Neural progenitor cell (in vitro differentiated cells): ENCODE measurements at regions not wholly inside any gene's neighbourhood (a gene's known extent, or its start where the extent isn't known, plus 50 kb on each side); places are given as distances from the start of the nearest gene placed in this dataset.
"Not testable (repeated sequence)": the region's sequence is repeated elsewhere in the genome, so short reads cannot be mapped to it uniquely, and the experiment has no call there.

Experiments used
- DNase-seq: peaks from one replicate; pipeline ENCODE4 v3.0.0-alpha.2; 2016; ENCODE audit warnings: low spot score
- H2AFZ ChIP-seq: fragments of 200-600 bp; sonication (generic); replicated peaks from 2 replicates; pipeline ENCODE4 v1.6.1; 2016; ENCODE audit warnings: antibody characterized with exemption
- H3F3A ChIP-seq: fragments of 200-600 bp; sonication (generic); 2 replicates; pipeline ENCODE4 v1.6.1; 2016; ENCODE audit warnings: antibody characterized with exemption, low read depth
- H3K27ac ChIP-seq: fragments of 200-600 bp; sonication (generic); 2 replicates; pipeline ENCODE4 v1.5.1; 2016; ENCODE audit warnings: mild to moderate bottlenecking
- H3K27me3 ChIP-seq: fragments of 200-600 bp; sonication (generic); 2 replicates; pipeline ENCODE4 v1.6.1; 2016; ENCODE audit warnings: mild to moderate bottlenecking, moderate library complexity
- H3K36me3 ChIP-seq: fragments of 200-600 bp; sonication (generic); 2 replicates; pipeline ENCODE4 v1.5.1; 2016
- H3K4me1 ChIP-seq: fragments of 200-600 bp; sonication (generic); 2 replicates; pipeline ENCODE4 v1.6.1; 2016; ENCODE audit warnings: mixed run types
- H3K4me2 ChIP-seq: fragments of 200-600 bp; sonication (generic); 2 replicates; pipeline ENCODE4 v1.6.1; 2016
- H3K4me3 ChIP-seq: fragments of 200-600 bp; sonication (generic); 2 replicates; pipeline ENCODE4 v1.5.1; 2016
- H3K79me2 ChIP-seq: fragments of 200-600 bp; sonication (generic); 2 replicates; pipeline ENCODE4 v1.6.1; 2016; ENCODE audit warnings: low read depth
- H3K9ac ChIP-seq: fragments of 200-600 bp; sonication (generic); 2 replicates; pipeline ENCODE4 v1.6.1; 2016
- H3K9me3 ChIP-seq: fragments of 200-600 bp; sonication (generic); 2 replicates; pipeline ENCODE4 v1.5.1; 2016; ENCODE audit warnings: low read depth
- H4K20me1 ChIP-seq: fragments of 200-600 bp; sonication (generic); 2 replicates; pipeline ENCODE4 v1.6.1; 2016; ENCODE audit warnings: low read depth
- H3K27ac Mint-ChIP-seq: 3 replicates; pipeline ENCODE4 v1.8.0; 2021; ENCODE audit warnings: mixed read lengths
- H3K27me3 Mint-ChIP-seq: 2 replicates; pipeline ENCODE4 v1.8.0; 2022; ENCODE audit warnings: low read depth, mild to moderate bottlenecking, inconsistent platforms, moderate library complexity, mixed read lengths; ENCODE audit not compliant: insufficient read depth
- H3K36me3 Mint-ChIP-seq: 3 replicates; pipeline ENCODE4 v1.8.0; 2021; ENCODE audit warnings: mixed read lengths
- H3K4me1 Mint-ChIP-seq: 3 replicates; pipeline ENCODE4 v1.8.0; 2021; ENCODE audit warnings: mixed read lengths
- H3K4me3 Mint-ChIP-seq: 3 replicates; pipeline ENCODE4 v1.8.0; 2021; ENCODE audit warnings: mild to moderate bottlenecking, moderate library complexity, mixed read lengths
- H3K9me3 Mint-ChIP-seq: 3 replicates; pipeline ENCODE4 v1.8.0; 2020; ENCODE audit warnings: mixed read lengths
- EZH2 ChIP-seq: fragments of 200-600 bp; sonication (generic); IDR thresholded peaks from 2 replicates; pipeline ENCODE4 v1.6.1; 2017; ENCODE audit warnings: antibody characterized with exemption, mild to moderate bottlenecking, moderate library complexity
- EZH2phosphoT487 ChIP-seq: fragments of 200-600 bp; sonication (generic); IDR thresholded peaks from 2 replicates; pipeline ENCODE4 v1.6.1; 2017; ENCODE audit warnings: antibody characterized with exemption
- TF ChIP-seq, protein P1 (sequence below): fragments of 200-600 bp; sonication (generic); IDR thresholded peaks from 2 replicates; pipeline ENCODE4 v1.5.1; 2017; ENCODE audit warnings: antibody characterized with exemption, mild to moderate bottlenecking

DNA sequence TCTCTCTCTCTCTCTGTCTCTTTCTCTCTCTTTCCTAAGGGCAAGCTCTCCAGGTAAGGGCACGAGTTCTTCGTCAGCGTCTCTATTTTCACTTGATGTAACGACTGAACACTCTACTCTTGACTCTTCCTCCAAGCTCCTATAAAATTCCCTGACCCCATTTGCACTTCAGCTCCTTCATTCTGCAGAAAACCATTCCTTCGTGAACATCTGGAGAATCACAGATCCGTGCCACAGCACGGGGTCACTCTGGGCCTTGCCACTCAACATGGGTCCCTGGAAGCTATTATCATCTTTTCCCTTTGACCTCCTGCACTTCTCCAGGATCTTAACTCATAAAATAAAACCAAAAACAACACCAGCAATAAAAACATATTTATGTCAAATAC lies 112.0 kb upstream of the LNX1 start:
- Histone ChIP-seq H3F3A (peaks cover 8% of the 10 kb centered on the region), H3K27ac (no peak overlapping the region), H3K4me3 (no peak overlapping the region), H2AFZ (peak overlapping the region; percentile 74), H3K36me3 (no peaks in the 10 kb centered on the region), H3K4me2 (no peak overlapping the region), H3K4me1 (peaks cover 10% of the 10 kb centered on the region), H3K27me3 (no peaks in the 10 kb centered on the region), H3K9ac (no peak overlapping the region), H3K79me2 (no peaks in the 10 kb centered on the region), H4K20me1 (no peaks in the 10 kb centered on the region), H3K9me3 (no peaks in the 10 kb centered on the region)
- Mint-ChIP-seq H3K27me3 (peaks cover 2% of the 10 kb centered on the region), H3K27ac (peak overlapping the region; percentile 12), H3K4me1 (peaks cover 17% of the 10 kb centered on the region), H3K9me3 (peaks cover 3% of the 10 kb centered on the region), H3K4me3 (no peak overlapping the region), H3K36me3 (no peaks in the 10 kb centered on the region)
- no peak for DNase-seq
- no peak for TF ChIP-seq EZH2phosphoT487
- TF ChIP-seq EZH2: no peak
- TF ChIP-seq, protein P1, sequence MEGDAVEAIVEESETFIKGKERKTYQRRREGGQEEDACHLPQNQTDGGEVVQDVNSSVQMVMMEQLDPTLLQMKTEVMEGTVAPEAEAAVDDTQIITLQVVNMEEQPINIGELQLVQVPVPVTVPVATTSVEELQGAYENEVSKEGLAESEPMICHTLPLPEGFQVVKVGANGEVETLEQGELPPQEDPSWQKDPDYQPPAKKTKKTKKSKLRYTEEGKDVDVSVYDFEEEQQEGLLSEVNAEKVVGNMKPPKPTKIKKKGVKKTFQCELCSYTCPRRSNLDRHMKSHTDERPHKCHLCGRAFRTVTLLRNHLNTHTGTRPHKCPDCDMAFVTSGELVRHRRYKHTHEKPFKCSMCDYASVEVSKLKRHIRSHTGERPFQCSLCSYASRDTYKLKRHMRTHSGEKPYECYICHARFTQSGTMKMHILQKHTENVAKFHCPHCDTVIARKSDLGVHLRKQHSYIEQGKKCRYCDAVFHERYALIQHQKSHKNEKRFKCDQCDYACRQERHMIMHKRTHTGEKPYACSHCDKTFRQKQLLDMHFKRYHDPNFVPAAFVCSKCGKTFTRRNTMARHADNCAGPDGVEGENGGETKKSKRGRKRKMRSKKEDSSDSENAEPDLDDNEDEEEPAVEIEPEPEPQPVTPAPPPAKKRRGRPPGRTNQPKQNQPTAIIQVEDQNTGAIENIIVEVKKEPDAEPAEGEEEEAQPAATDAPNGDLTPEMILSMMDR: no peak

DNA sequence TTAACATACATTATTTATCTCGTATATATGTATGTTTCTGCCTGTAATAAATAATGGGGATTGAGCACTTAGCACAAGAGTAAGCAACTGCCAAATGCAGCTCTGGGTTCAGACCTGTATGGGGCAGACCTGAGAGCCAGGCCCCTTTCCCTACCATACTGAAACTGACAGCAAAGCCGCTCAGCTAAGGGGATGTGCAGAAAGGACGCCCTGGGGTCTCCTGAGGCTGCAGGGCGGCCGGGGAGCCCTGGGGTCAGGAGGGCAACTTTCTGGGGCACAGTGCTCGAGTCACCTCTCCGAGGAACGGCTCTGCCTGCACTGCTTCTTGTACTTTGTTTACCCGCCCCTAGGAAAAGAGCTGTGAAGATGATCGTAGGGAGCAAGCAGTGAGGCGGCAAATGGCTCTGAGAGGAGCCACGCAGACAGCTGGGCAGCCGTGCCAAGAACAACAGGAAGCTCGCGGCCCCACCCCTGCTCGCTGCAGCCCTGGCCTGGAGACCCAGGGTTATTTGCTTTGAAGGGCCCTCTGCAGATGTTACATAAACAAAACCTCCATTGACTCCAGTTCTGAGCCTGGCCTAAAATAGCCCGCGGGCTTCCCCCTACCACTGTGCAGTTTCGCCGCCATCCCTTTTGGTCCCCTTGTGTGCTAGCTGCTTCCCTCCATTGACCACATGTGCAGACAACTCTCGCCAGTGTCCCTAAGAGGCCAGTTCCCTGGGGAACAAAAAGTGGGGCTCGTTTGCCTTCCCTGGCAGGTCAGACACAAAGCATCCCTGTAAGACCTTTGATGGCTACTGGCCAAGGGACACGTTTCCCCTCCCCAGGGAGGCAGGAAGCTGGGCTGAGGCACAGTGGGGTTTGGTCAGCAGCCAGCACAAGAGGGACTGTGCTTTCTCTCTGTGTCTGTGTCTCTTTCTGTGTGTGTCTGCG lies 111.3 kb upstream of the LNX1 start:
- no peak overlapping the region for H3K9ac ChIP-seq
- no peaks in the 10 kb centered on the region for H3K36me3 Mint-ChIP-seq
- TF ChIP-seq, protein P1: peak; percentile 10
- TF ChIP-seq EZH2: no peak
- no peak for TF ChIP-seq EZH2phosphoT487
- no peak overlapping the region for H3K4me3 Mint-ChIP-seq
- H3K4me3 ChIP-seq: no peak overlapping the region
- peaks cover 3% of the 10 kb centered on the region for H3K9me3 Mint-ChIP-seq
- no peaks in the 10 kb centered on the region for H3K9me3 ChIP-seq
- DNase-seq: peak; percentile 50
- no peaks in the 10 kb centered on the region for H3K79me2 ChIP-seq
- peaks cover 10% of the 10 kb centered on the region for H3K4me1 ChIP-seq
- H3K4me2 ChIP-seq: peak overlapping the region; percentile 35
- H3F3A ChIP-seq: peaks cover 8% of the 10 kb centered on the region
- no peak overlapping the region for H3K27ac ChIP-seq
- peak overlapping the region; percentile 74 for H2AFZ ChIP-seq
- no peaks in the 10 kb centered on the region for H3K36me3 ChIP-seq
- H4K20me1 ChIP-seq: no peaks in the 10 kb centered on the region
- peak overlapping the region; percentile 12 for H3K27ac Mint-ChIP-seq
- peaks cover 17% of the 10 kb centered on the region for H3K4me1 Mint-ChIP-seq
- H3K27me3 Mint-ChIP-seq: peaks cover 2% of the 10 kb centered on the region
- no peaks in the 10 kb centered on the region for H3K27me3 ChIP-seq

DNA sequence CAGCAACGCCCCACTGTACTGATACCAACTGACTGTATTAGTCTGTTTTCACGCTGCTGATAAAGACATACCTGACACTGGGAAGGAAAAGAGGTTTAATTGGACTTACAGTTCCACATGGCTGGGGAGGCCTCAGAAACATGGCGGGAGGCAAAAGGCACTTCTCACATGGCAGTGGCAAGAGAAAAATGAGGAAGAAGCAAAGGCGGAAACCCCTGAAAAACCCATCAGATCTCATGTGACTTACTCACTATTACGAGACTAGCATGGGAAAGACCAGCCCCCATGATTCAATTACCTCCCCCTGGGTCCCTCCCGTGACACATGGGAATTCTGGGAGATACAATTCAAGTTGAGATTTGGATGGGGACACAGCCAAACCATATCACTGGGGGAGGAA lies 110.0 kb upstream of the LNX1 start:
- not testable (repeated sequence) for H3K9me3 ChIP-seq, H3K27ac Mint-ChIP-seq, H3K36me3 Mint-ChIP-seq, DNase-seq, H3K27ac ChIP-seq, H3K4me2 ChIP-seq, H2AFZ ChIP-seq, H3F3A ChIP-seq, H3K9me3 Mint-ChIP-seq, H3K36me3 ChIP-seq, H3K27me3 Mint-ChIP-seq, H3K9ac ChIP-seq, H3K4me3 Mint-ChIP-seq, H4K20me1 ChIP-seq, H3K27me3 ChIP-seq, H3K79me2 ChIP-seq, H3K4me3 ChIP-seq
- H3K4me1 ChIP-seq: peaks cover 10% of the 10 kb centered on the region
- peaks cover 17% of the 10 kb centered on the region for H3K4me1 Mint-ChIP-seq

DNA sequence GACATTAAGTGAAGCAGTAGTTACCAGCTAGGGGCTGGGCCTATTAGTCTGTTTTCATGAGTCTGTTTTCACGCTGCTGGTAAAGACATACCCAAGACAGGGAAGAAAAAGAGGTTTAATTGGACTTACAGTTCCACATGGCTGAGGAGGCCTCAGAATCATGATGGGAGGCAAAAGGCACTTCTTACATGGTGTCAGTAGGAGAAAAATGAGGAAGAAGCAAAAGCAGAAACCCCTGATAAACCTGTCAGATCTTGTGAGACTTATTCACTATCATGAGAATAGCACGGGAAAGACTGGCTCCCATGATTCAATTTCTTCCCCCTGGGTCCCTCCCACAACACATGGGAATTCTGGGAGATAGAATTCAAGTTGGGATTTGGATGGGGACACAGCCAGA lies 108.0 kb upstream of the LNX1 start:
- H3K27me3 ChIP-seq, H3K36me3 Mint-ChIP-seq, H3K4me2 ChIP-seq, DNase-seq, H3K79me2 ChIP-seq, H3K9me3 Mint-ChIP-seq, H4K20me1 ChIP-seq, H3K4me3 Mint-ChIP-seq, H3K27ac Mint-ChIP-seq, H3K36me3 ChIP-seq, H3K27me3 Mint-ChIP-seq, H3K9me3 ChIP-seq, H2AFZ ChIP-seq, H3K9ac ChIP-seq, H3K4me3 ChIP-seq, H3K27ac ChIP-seq, H3F3A ChIP-seq: not testable (repeated sequence)
- peaks cover 10% of the 10 kb centered on the region for H3K4me1 ChIP-seq
- peaks cover 17% of the 10 kb centered on the region for H3K4me1 Mint-ChIP-seq
